Upper lobe of left lung (tissue), 6 donors: ENCODE measurements at regions not wholly inside any gene's neighbourhood (a gene's known extent, or its start where the extent isn't known, plus 50 kb on each side); places are given as distances from the start of the nearest gene placed in this dataset.

ENCODE experiments used
- ATAC-seq, 2 donors: fragments of 200-7000 bp; cut with Tn5 transposase; one replicate each; pipeline ENCODE4 v1.9.1; 2022; ENCODE audit warnings: mild to moderate bottlenecking in 2 of 2, moderate library complexity in 2 of 2; ENCODE audit not compliant: low FRiP score in 2 of 2
- DNase-seq, 2 donors: peaks; one replicate each; pipeline ENCODE4 v3.0.0-alpha.2; 2019 to 2020
- H3K27ac ChIP-seq, 4 donors: fragments of 200-600 bp; sonication (generic); one replicate each; pipeline ENCODE4 v1.5.1; 2016 to 2019
- H3K27me3 ChIP-seq, 4 donors: fragments of 200-600 bp; sonication (generic); one replicate each; pipeline ENCODE4 v1.5.1; 2017 to 2019
- H3K36me3 ChIP-seq, 4 donors: fragments of 200-600 bp; sonication (generic); one replicate each; pipeline ENCODE4 v1.5.1; 2016 to 2019
- H3K4me1 ChIP-seq, 4 donors: fragments of 200-600 bp; sonication (generic); one replicate each; pipeline ENCODE4 v1.5.1; 2018 to 2019
- H3K4me3 ChIP-seq, 4 donors: fragments of 200-600 bp; sonication (generic); one replicate each; pipeline ENCODE4 v1.5.1; 2017 to 2019; ENCODE audit warnings: mild to moderate bottlenecking in 2 of 4, moderate library complexity in 1 of 4
- H3K9me3 ChIP-seq, 4 donors: fragments of 200-600 bp; sonication (generic); one replicate each; pipeline ENCODE4 v1.5.1; 2018 to 2019
- EP300 ChIP-seq, 4 donors: sonication (generic); formaldehyde crosslinking; IDR thresholded peaks; one replicate each; pipeline ENCODE4 v1.5.1; 2017; ENCODE audit warnings: antibody characterized with exemption in 4 of 4, control low read depth in 2 of 4
- POLR2A ChIP-seq, 4 donors: fragments of 450-650 bp; IDR thresholded peaks; one replicate each; pipeline ENCODE4 v1.5.1; 2016 to 2017; ENCODE audit warnings: antibody characterized with exemption in 4 of 4, mild to moderate bottlenecking in 2 of 4
- POLR2AphosphoS5 ChIP-seq, 2 donors: sonication (generic); formaldehyde crosslinking; IDR thresholded peaks; one replicate each; pipeline ENCODE4 v1.5.1; 2017; ENCODE audit warnings: antibody characterized with exemption in 2 of 2
- WGBS, 2 donors: methylation state at CpG; one replicate each; pipeline ENCODE4 v1.1.5; 2017 to 2018; 5-methylcytosine and 5-hydroxymethylcytosine counted together
- TF ChIP-seq, protein P1 (sequence below), 6 experiments: fragments of 450-650 bp in 4 of 6; fragments of 200-600 bp in 2 of 6; sonication (generic) in 2 of 6; IDR thresholded peaks; one replicate each; pipeline ENCODE4 v1.5.1; 2016 to 2019; ENCODE audit warnings: antibody characterized with exemption in 6 of 6
- donor health status: DM: no; HTN: no; CAD: no; lungs with moderate emphysema.
- donor health status: DM: no; HTN: yes; CAD: no; lungs with severe emphysema.

DNA sequence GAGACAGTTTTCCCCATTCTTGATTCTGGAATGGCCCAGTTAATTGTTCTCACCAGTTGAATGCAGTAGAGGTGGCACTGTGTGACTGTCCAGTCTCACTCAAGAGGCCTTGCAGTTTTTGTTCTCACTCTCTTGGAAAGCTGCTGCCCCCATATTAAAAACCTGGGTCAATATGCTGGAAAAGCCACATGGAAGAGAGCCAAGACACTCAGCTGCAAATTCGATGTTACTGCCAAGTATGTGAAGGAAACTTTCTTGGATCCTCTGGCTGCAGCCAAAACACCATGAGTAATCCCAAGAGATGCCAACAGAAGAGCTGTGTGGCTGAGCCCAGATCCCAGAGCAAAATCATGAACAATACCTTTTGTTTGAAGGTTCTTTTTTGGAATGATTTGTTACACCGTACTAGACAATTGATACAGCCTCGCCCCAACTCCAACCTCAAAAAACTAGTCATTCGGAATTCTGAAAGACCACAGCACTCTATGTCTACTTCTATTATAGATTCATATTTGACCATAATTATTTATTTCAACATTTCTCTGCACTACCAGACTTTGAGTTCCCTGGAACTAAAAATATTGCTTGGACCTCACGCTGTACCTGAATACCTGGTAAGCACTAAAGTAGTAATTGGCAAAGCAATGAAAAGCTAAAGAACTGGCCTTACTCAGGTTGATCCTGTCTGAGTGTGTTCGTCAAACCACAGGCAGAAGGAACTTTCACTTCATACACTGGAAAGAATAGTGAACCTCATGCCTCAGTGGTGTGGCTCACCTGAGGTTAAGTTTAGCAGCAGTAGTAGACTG, 378.8 kb downstream of the ETS1 start:
- peak; percentile 30 to 48 for ATAC-seq
- 68 to 72% methylated on average over 5 to 6 of the region's 6 CpGs for WGBS, 2 donors
- H3K9me3 ChIP-seq: no peaks in the 10 kb centered on the region
- DNase-seq: no peak
- no peaks in the 10 kb centered on the region for H3K27me3 ChIP-seq
- peaks cover 9 to 11% (median 10%) of the 10 kb centered on the region in 4 donors for H3K4me1 ChIP-seq
- TF ChIP-seq POLR2AphosphoS5 (IDR thresholded peaks at IDR 0.05) (no peak), POLR2A (IDR thresholded peaks at IDR 0.05) (no peak), EP300 (IDR thresholded peaks at IDR 0.05) (no peak)
- TF ChIP-seq, protein P1, sequence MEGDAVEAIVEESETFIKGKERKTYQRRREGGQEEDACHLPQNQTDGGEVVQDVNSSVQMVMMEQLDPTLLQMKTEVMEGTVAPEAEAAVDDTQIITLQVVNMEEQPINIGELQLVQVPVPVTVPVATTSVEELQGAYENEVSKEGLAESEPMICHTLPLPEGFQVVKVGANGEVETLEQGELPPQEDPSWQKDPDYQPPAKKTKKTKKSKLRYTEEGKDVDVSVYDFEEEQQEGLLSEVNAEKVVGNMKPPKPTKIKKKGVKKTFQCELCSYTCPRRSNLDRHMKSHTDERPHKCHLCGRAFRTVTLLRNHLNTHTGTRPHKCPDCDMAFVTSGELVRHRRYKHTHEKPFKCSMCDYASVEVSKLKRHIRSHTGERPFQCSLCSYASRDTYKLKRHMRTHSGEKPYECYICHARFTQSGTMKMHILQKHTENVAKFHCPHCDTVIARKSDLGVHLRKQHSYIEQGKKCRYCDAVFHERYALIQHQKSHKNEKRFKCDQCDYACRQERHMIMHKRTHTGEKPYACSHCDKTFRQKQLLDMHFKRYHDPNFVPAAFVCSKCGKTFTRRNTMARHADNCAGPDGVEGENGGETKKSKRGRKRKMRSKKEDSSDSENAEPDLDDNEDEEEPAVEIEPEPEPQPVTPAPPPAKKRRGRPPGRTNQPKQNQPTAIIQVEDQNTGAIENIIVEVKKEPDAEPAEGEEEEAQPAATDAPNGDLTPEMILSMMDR (IDR thresholded peaks at IDR 0.05): no peak
- H3K4me3 ChIP-seq: no peak overlapping the region
- H3K27ac ChIP-seq: peak overlapping the region in 1 of 4 donors; percentile 13
- no peaks in the 10 kb centered on the region for H3K36me3 ChIP-seq

DNA sequence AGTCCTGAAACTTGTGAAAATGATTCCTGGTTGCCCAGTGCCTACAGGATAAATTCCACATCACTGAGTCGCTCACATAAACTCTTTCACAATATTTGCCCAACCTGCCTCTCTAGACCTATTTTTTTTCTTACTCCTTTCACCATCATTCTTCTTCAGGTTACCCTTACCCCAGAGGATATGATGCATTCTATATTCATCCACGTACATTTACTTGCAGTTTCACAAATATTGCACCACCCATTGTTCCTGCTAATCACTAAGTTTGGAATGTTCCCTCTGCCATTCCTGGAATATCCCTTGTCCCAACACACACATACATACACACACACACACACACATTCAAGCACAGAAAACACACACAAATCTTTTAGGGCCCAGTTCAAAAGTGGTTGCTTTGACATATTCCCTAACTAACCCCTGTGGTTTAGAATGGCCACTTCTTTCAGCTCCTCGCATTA, 379.5 kb downstream of the ETS1 start:
- no peak for DNase-seq
- Histone ChIP-seq H3K9me3 (no peaks in the 10 kb centered on the region), H3K4me3 (no peak overlapping the region), H3K4me1 (peaks cover 9 to 11% (median 10%) of the 10 kb centered on the region in 4 donors), H3K27ac (no peak overlapping the region), H3K36me3 (no peaks in the 10 kb centered on the region), H3K27me3 (no peaks in the 10 kb centered on the region)
- TF ChIP-seq EP300 (IDR thresholded peaks at IDR 0.05): peak in 2 of 4 donors; percentile 20 to 48
- TF ChIP-seq POLR2A (IDR thresholded peaks at IDR 0.05): no peak
- peak in 1 of 2 donors; percentile 57 for TF ChIP-seq POLR2AphosphoS5 (IDR thresholded peaks at IDR 0.05)
- TF ChIP-seq, protein P1 (IDR thresholded peaks at IDR 0.05): no peak
- ATAC-seq: peak in 1 of 2 donors; percentile 30
- WGBS, 2 donors: 66 to 69% methylated on average over 3 of the region's 3 CpGs

DNA sequence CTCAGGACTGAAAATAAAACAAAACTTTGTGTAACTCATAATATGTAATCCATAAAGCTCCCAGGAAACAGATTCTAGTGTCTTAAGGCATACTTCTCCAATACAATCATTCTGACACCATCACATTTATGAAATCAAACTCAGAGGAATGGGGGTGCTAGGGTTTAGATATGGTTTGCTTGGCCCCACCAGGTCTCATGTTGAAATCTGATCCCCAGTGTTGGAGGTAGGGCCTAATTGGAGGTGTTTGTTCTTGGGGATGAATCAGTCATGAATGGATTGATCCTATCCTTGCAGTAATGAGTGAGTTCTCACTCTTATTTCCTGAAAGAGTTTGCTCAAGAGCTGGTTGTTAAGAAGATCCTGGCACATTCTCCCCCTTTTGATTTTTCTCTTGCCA, 380.9 kb downstream of the ETS1 start:
- H3K4me3 ChIP-seq: no peak overlapping the region
- H3K4me1 ChIP-seq: peaks cover 9 to 11% (median 10%) of the 10 kb centered on the region in 4 donors
- no peaks in the 10 kb centered on the region for H3K9me3 ChIP-seq
- DNase-seq: no peak
- TF ChIP-seq, protein P1 (IDR thresholded peaks at IDR 0.05): no peak
- TF ChIP-seq EP300 (IDR thresholded peaks at IDR 0.05) (no peak), POLR2A (IDR thresholded peaks at IDR 0.05) (no peak), POLR2AphosphoS5 (IDR thresholded peaks at IDR 0.05) (no peak)
- H3K27me3 ChIP-seq: no peaks in the 10 kb centered on the region
- no peaks in the 10 kb centered on the region for H3K36me3 ChIP-seq
- H3K27ac ChIP-seq: no peak overlapping the region
- no peak for ATAC-seq

DNA sequence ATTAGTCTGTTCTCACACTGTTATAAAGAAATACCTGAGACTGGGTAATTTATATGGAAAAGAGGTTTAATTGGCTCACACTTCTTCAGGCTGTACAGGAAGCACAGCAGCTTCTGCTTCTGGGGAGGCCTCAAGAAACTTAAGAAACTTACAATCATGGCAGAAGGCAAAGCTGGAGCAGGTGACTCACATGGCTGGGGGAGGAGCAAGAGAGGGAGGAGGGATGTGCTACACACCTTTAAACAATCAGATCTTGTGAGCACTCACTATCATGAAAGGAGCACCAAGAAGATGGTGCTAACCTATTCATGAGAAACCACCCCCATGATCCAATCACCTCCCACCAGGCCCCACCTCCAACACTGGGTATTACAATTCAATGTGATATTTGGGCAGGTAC, 381.6 kb downstream of the ETS1 start:
- Histone ChIP-seq H3K9me3 (no peaks in the 10 kb centered on the region), H3K4me3 (no peak overlapping the region), H3K27ac (no peak overlapping the region), H3K4me1 (peaks cover 6 to 11% (median 10%) of the 10 kb centered on the region in 4 donors), H3K36me3 (no peaks in the 10 kb centered on the region), H3K27me3 (no peaks in the 10 kb centered on the region)
- TF ChIP-seq, protein P1 (IDR thresholded peaks at IDR 0.05): no peak
- TF ChIP-seq POLR2AphosphoS5 (IDR thresholded peaks at IDR 0.05): no peak
- no peak for TF ChIP-seq EP300 (IDR thresholded peaks at IDR 0.05)
- TF ChIP-seq POLR2A (IDR thresholded peaks at IDR 0.05): no peak
- DNase-seq (no peak), ATAC-seq (no peak)

GRCh38 chr11:128204898-128205297, 382.5 kb downstream of the ETS1 start:
- Histone ChIP-seq H3K36me3 (no peaks in the 10 kb centered on the region), H3K4me3 (no peak overlapping the region), H3K4me1 (peaks cover 6 to 11% (median 9%) of the 10 kb centered on the region in 4 donors), H3K27ac (no peak overlapping the region), H3K9me3 (no peaks in the 10 kb centered on the region), H3K27me3 (no peaks in the 10 kb centered on the region)
- 97% methylated on average over 3 of the region's 3 CpGs for WGBS, 2 donors
- ATAC-seq: no peak
- TF ChIP-seq POLR2AphosphoS5 (IDR thresholded peaks at IDR 0.05) (no peak), EP300 (IDR thresholded peaks at IDR 0.05) (no peak), POLR2A (IDR thresholded peaks at IDR 0.05) (no peak)
- TF ChIP-seq, protein P1 (IDR thresholded peaks at IDR 0.05): no peak
- no peak for DNase-seq
